Activated naive CD8-positive, alpha-beta T cell treated with anti-CD3 and anti-CD28 coated beads, Interleukin-2, amount 10 ng/mL, durations not matched to agents 7 days and 5 days (primary cell): ENCODE measurements at regions not wholly inside any gene's neighbourhood (a gene's known extent, or its start where the extent isn't known, plus 50 kb on each side); places are given as distances from the start of the nearest gene placed in this dataset.
A peak's percentile ranks its signal among the peaks of the same experiment; 100 is the strongest.

Source experiments
- ATAC-seq: fragments of 150-1000 bp; cut with Tn5 transposase; one replicate; pipeline ENCODE4 v1.10.0; 2021; ENCODE audit warnings: low read depth, moderate library complexity
- POLR2A ChIA-PET: fragments of 350-600 bp; sonication (Branson Sonifier 250); formaldehyde crosslinking; loops from one replicate; lab custom pipeline; 2021; ENCODE audit warnings: antibody characterized with exemption; lab: Charles Lee
- DNase-seq: peaks from one replicate; pipeline ENCODE4 v3.0.0; 2021
- H3K27ac Mint-ChIP-seq: one replicate; pipeline ENCODE4 v1.8.0; 2022; ENCODE audit warnings: mild to moderate bottlenecking, mixed read lengths
- H3K27me3 Mint-ChIP-seq: one replicate; pipeline ENCODE4 v1.8.0; 2022; ENCODE audit warnings: mild to moderate bottlenecking, moderate library complexity, mixed read lengths
- H3K36me3 Mint-ChIP-seq: one replicate; pipeline ENCODE4 v1.8.0; 2021; ENCODE audit warnings: mild to moderate bottlenecking, mixed read lengths
- H3K4me1 Mint-ChIP-seq: one replicate; pipeline ENCODE4 v1.8.0; 2021; ENCODE audit warnings: mixed read lengths
- H3K4me3 Mint-ChIP-seq: one replicate; pipeline ENCODE4 v1.8.0; 2022; ENCODE audit warnings: mild to moderate bottlenecking, moderate library complexity, mixed read lengths
- H3K9me3 Mint-ChIP-seq: one replicate; pipeline ENCODE4 v1.8.0; 2021; ENCODE audit warnings: mixed read lengths

DNA sequence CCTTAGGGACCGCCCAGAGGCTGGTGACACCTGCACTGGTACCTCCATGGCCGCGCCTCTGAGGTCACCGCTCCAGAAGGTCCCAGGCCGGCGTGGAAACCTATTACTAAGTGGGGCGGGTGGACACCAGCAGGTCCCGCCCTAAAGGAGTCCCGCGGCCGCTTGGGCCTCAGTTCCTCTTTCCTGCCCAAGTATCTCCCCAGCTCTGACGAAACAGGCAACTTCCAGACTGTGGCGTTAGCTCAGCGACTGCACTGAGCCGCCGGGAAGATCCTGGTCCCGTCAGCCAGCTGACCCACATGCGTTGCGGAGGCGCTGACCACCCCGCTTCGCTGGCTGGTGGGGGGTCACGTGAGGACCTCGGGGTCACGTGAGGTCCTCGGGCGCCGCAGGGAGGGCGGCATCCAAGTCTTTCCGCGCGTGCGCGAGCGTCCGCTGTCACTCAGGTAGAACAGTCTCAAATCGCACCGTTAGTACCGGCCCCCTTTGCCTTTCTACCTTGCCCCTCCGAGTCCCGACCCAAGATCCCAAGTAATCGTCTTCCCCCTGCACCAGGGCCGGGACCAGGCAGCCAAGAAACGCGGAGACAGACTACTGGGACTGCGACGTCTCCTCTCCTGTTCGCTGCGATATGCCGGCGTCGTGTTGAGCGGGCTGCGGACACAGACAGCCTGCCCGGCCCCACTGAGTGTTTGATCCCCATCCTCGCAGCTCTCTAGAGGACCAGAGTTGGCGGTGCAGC lies 53.7 kb upstream of the KDM4C start:
- Mint-ChIP-seq H3K9me3 (peaks cover 4% of the 10 kb centered on the region), H3K4me1 (peaks cover 13% of the 10 kb centered on the region), H3K27ac (peak overlapping the region; percentile 93), H3K27me3 (no peaks in the 10 kb centered on the region), H3K36me3 (no peaks in the 10 kb centered on the region), H3K4me3 (peak overlapping the region; percentile 94)
- POLR2A ChIA-PET = interaction anchor here (0.7 to 2.6 kb wide), 12 partner anchors 12 to 942 kb away, joined by 3 to 28 read pairs (median 6); partner anchors contain the start of genes KDM4C and UHRF2
- peak; percentile 92 for ATAC-seq
- peak; percentile 89 for DNase-seq

DNA sequence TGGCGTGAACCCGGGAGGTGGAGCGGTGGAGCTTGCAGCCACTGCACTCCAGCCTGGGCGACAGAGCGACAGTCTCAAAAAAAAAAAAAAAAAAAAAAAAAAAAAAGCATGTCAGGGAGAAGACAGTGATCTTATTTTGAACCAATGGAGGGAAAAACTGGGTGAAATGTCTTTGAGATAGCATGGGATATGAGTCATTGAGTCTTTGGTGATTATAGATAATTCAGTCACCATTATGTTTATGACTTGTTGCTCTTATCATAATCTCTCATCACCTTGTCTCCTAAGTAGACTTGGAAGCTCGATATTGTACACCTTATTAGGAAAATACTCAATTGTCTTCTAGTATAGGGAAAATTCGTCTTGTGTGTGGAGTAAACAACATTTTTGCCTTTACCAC lies 55.1 kb upstream of the KDM4C start:
- Mint-ChIP-seq H3K27me3 (no peaks in the 10 kb centered on the region), H3K27ac (peak overlapping the region; percentile 93), H3K4me3 (peak overlapping the region; percentile 94), H3K4me1 (peaks cover 13% of the 10 kb centered on the region), H3K9me3 (no peaks in the 10 kb centered on the region), H3K36me3 (no peaks in the 10 kb centered on the region)
- no peak for ATAC-seq
- POLR2A ChIA-PET = interaction anchor here (1.3 to 2.6 kb wide), 6 partner anchors 13 to 290 kb away, joined by 6 to 28 read pairs (median 16); partner anchors contain the start of genes KDM4C and UHRF2
- no peak for DNase-seq

DNA sequence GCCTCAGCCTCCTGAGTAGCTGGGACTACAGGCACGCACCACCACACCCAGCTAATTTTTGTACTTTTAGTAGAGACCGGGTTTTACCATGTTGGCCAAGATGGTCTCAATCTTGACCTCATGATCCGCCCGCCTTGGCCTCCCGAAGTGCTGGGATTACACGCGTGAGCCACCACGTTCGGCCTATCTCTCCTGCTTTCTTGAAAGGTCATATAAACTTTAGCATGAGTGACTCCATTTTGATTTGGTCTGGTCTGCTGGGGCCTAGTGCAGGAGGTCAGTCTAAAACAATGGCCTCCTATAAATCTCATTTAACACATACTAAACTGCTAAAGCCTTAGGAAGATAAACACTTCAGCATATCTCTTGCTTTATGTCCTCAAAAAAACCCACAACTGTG lies 50.6 kb upstream of the GLDC start:
- no peaks in the 10 kb centered on the region for H3K4me1 Mint-ChIP-seq

DNA sequence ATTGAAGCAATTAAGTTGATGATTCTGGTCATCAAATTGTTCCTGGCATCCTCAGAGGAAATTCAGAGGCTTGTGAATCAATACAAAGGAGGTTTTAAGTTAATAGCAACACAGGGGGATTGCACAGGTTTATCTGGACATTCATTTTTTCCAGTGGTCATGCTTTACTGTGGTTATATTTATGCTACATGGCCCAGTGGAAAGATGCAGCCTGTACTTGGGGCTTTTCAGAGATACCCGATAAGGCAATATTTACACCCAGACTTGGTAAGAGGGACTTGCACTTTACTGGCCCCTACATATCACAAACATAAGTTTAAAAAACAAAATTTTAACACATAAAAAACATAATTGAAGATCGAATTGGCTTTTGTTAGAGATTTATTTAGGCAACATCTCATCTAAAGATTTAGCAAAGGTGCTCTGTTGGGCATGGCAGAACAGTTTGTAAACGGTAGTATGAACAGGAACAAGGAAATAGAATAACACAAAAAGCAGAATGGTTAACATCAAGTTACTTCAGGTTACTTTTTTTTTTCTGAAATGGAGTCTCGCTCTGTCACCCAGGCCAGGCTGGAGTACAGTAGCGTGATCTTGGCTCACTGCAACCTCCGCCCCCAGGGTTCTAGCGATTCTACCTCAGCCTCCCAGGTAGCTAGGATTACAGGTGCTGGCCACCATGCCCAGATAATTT lies 49.7 kb upstream of the GLDC start:
- Mint-ChIP-seq H3K27me3 (no peaks in the 10 kb centered on the region), H3K4me3 (no peak overlapping the region), H3K4me1 (no peaks in the 10 kb centered on the region), H3K36me3 (no peaks in the 10 kb centered on the region), H3K27ac (no peak overlapping the region), H3K9me3 (no peaks in the 10 kb centered on the region)
- POLR2A ChIA-PET = interaction anchor here (1.3 kb wide), 1 partner anchor 13 kb away, joined by 3 read pairs; no protein-coding TSS in a partner anchor
- ATAC-seq (no peak), DNase-seq (no peak)

More for the DNA sequence above, 50.6 kb upstream of the GLDC start:
- ATAC-seq (no peak), DNase-seq (no peak)
- POLR2A ChIA-PET = interaction anchor here (1.3 kb wide), 1 partner anchor 14 kb away, joined by 3 read pairs; no protein-coding TSS in a partner anchor
- H3K4me3 Mint-ChIP-seq = no peak overlapping the region
- H3K36me3 Mint-ChIP-seq = no peaks in the 10 kb centered on the region
- no peaks in the 10 kb centered on the region for H3K9me3 Mint-ChIP-seq
- H3K27me3 Mint-ChIP-seq = no peaks in the 10 kb centered on the region
- H3K27ac Mint-ChIP-seq = no peak overlapping the region
